AG04450 (cell line): ENCODE measurements at regions not wholly inside any gene's neighbourhood (a gene's known extent, or its start where the extent isn't known, plus 50 kb on each side); places are given as distances from the start of the nearest gene placed in this dataset.
"Not testable (repeated sequence)": the region's sequence is repeated elsewhere in the genome, so short reads cannot be mapped to it uniquely, and the experiment has no call there.

Experiments
- CTCF ChIA-PET: fragments of 300-600, 350-600 bp; formaldehyde crosslinking; extraction: SDS; loops from one replicate; lab custom pipeline; 2022; ENCODE audit warnings: antibody characterized with exemption, inconsistent platforms; lab: Charles Lee
- POLR2A ChIA-PET: fragments of 350-600 bp; formaldehyde crosslinking; extraction: SDS; loops from one replicate; lab custom pipeline; 2021; ENCODE audit warnings: antibody characterized with exemption, inconsistent platforms; lab: Yijun Ruan, JAX
- DNase-seq: peaks from one replicate; pipeline ENCODE4 v3.0.0-alpha.2; 2011; ENCODE audit warnings: low read depth, low spot score
- H3K27ac ChIP-seq: one replicate; pipeline ENCODE4 v1.5.1; 2012; ENCODE audit warnings: low read depth, low read length, control low read depth
- H3K27me3 ChIP-seq: one replicate; pipeline ENCODE4 v1.6.0; 2012; ENCODE audit warnings: low read length; ENCODE audit not compliant: control insufficient read depth, insufficient read depth
- H3K4me3 ChIP-seq: 2 replicates; pipeline ENCODE4 v1.5.1; 2011; ENCODE audit warnings: mild to moderate bottlenecking, low read depth, low read length, control low read depth
- H3K9me3 ChIP-seq: 2 replicates; pipeline ENCODE4 v1.5.1; 2012; ENCODE audit warnings: low read length; ENCODE audit not compliant: control insufficient read depth, insufficient read depth
- CTCF ChIP-seq: IDR thresholded peaks from 2 replicates; pipeline ENCODE4 v1.5.1; 2011; ENCODE audit warnings: low read depth, low read length, control low read depth, inconsistent platforms

- Histone ChIP-seq H3K9me3 (peaks cover 23% of the 10 kb centered on the region), H3K27me3 (no peaks in the 10 kb centered on the region), H3K4me3 (no peak overlapping the region), H3K27ac (no peak overlapping the region)
- ChIA-PET CTCF (interaction anchor here (0.7 kb wide), 1 partner anchor 1691 kb away, joined by 4 read pairs; no protein-coding TSS in a partner anchor), POLR2A (no interaction called here)
- TF ChIP-seq CTCF, result no peak
- DNase-seq, result no peak
Observed at GRCh38 chr2:4981802-4982409, 710.3 kb upstream of the SOX11 start.

GRCh38 chr2:4988444-4988843, 703.7 kb upstream of the SOX11 start:
- DNase-seq, POLR2A ChIA-PET, H3K27me3 ChIP-seq, CTCF ChIA-PET, H3K4me3 ChIP-seq, H3K27ac ChIP-seq: not testable (repeated sequence)
- peaks cover 17% of the 10 kb centered on the region for H3K9me3 ChIP-seq

GRCh38 chr2:4992226-4992625, 700.0 kb upstream of the SOX11 start:
- POLR2A ChIA-PET, result no interaction called here
- no peak for TF ChIP-seq CTCF
- H3K9me3 ChIP-seq, result peaks cover 11% of the 10 kb centered on the region; the same call in 1 of the 2 replicates
- CTCF ChIA-PET, result no interaction called here
- H3K27me3 ChIP-seq, result no peaks in the 10 kb centered on the region
- H3K4me3 ChIP-seq, result no peak overlapping the region
- no peak overlapping the region for H3K27ac ChIP-seq
- DNase-seq, result no peak

- no peak overlapping the region for H3K27ac ChIP-seq
- no peak overlapping the region for H3K4me3 ChIP-seq
- H3K27me3 ChIP-seq, result no peaks in the 10 kb centered on the region
- H3K9me3 ChIP-seq, result peaks cover 3% of the 10 kb centered on the region; the same call in 1 of the 2 replicates
- ChIA-PET POLR2A (no interaction called here), CTCF (no interaction called here)
- no peak for DNase-seq
- no peak for TF ChIP-seq CTCF
Observed at GRCh38 chr2:4995466-4995865, 696.7 kb upstream of the SOX11 start.

- TF ChIP-seq CTCF, result no peak
- H3K4me3 ChIP-seq, result no peak overlapping the region
- no peaks in the 10 kb centered on the region for H3K27me3 ChIP-seq
- DNase-seq, result no peak
- ChIA-PET POLR2A (no interaction called here), CTCF (no interaction called here)
- H3K9me3 ChIP-seq, result no peaks in the 10 kb centered on the region; the same call in none of the 2 replicates
- H3K27ac ChIP-seq, result no peak overlapping the region
Observed at GRCh38 chr2:5007596-5007995, 684.6 kb upstream of the SOX11 start.

- no peaks in the 10 kb centered on the region for H3K27me3 ChIP-seq
- TF ChIP-seq CTCF, result no peak
- POLR2A ChIA-PET, result no interaction called here
- CTCF ChIA-PET, result no interaction called here
- H3K4me3 ChIP-seq, result no peak overlapping the region
- H3K9me3 ChIP-seq, result peaks cover 15% of the 10 kb centered on the region
- H3K27ac ChIP-seq, result no peak overlapping the region
- no peak for DNase-seq
Observed at GRCh38 chr2:5019324-5019723, 672.9 kb upstream of the SOX11 start.
